ENCODE measurements at regions not wholly inside any gene's neighbourhood (a gene's known extent, or its start where the extent isn't known, plus 50 kb on each side); places are given as distances from the start of the nearest gene placed in this dataset.

DNA sequence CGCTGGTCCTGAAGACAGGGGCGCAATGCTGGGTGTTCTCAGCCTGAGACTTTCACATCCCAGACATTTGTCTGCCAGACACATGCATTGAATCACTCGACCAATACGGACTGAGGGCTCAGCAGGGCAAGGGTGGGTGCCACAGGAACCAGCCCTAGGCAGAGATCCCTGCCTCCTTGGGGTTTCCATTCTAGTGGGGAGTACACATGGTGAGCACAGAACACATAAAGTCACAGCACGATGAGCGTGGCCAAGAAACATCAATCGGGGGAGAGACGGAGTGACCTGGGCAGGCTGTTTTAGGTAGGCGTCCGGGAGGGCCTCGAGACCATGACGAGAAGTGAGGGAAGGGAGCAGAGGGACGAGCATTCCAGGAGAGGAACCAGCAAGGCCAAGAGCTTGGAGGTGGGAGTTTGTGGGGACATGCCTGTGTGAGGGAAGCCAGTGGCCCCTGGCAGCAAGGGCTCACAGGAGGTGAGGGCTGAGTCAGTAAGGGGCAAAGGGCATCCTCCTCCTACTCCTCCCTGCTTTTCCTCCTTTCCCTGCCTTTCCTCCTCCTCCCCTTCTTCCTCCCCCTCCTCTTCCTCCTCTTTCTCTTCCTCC lies 126.3 kb upstream of the PEG3 start:
- no peaks in the 10 kb centered on the region for H3K36me3 ChIP-seq
- peaks cover 2% of the 10 kb centered on the region for H3K27me3 Mint-ChIP-seq (ENCODE audit: insufficient read depth, low read depth)
- no peak overlapping the region for H3K27ac ChIP-seq
- H3K4me1 ChIP-seq = no peaks in the 10 kb centered on the region
- H3K4me2 ChIP-seq = no peak overlapping the region
- no peak overlapping the region for H3K4me3 Mint-ChIP-seq
- no peak overlapping the region for H3K27ac Mint-ChIP-seq
- H3K9me3 ChIP-seq (ENCODE audit: low read depth) = peaks cover 10% of the 10 kb centered on the region
- no peaks in the 10 kb centered on the region for H3F3A ChIP-seq (ENCODE audit: low read depth)
- no peaks in the 10 kb centered on the region for H3K79me2 ChIP-seq (ENCODE audit: low read depth)
- H3K36me3 Mint-ChIP-seq = peaks cover 2% of the 10 kb centered on the region
- no peaks in the 10 kb centered on the region for H3K4me1 Mint-ChIP-seq
- no peak overlapping the region for H2AFZ ChIP-seq (replicated peaks)
- H3K27me3 ChIP-seq = no peaks in the 10 kb centered on the region
- H4K20me1 ChIP-seq (ENCODE audit: low read depth) = no peaks in the 10 kb centered on the region
- no peak overlapping the region for H3K4me3 ChIP-seq
- peaks cover 69% of the 10 kb centered on the region for H3K9me3 Mint-ChIP-seq
- no peak overlapping the region for H3K9ac ChIP-seq
- no peak for DNase-seq (ENCODE audit: low spot score)
- no peak for TF ChIP-seq EZH2 (IDR thresholded peaks at IDR 0.05)
- TF ChIP-seq EZH2phosphoT487 (IDR thresholded peaks at IDR 0.05) = no peak
- no peak for TF ChIP-seq CTCF (IDR thresholded peaks at IDR 0.05)

- no peak for DNase-seq (ENCODE audit: low spot score)
- Mint-ChIP-seq H3K9me3 (peaks cover 64% of the 10 kb centered on the region), H3K4me1 (no peaks in the 10 kb centered on the region), H3K27me3 (ENCODE audit: insufficient read depth, low read depth) (no peaks in the 10 kb centered on the region), H3K36me3 (peaks cover 2% of the 10 kb centered on the region), H3K27ac (no peak overlapping the region), H3K4me3 (no peak overlapping the region)
- Histone ChIP-seq H3K79me2 (ENCODE audit: low read depth) (no peaks in the 10 kb centered on the region), H3K9ac (no peak overlapping the region), H3K36me3 (no peaks in the 10 kb centered on the region), H3K4me2 (no peak overlapping the region), H2AFZ (replicated peaks) (no peak overlapping the region), H4K20me1 (ENCODE audit: low read depth) (no peaks in the 10 kb centered on the region), H3K9me3 (ENCODE audit: low read depth) (peaks cover 10% of the 10 kb centered on the region), H3K27me3 (no peaks in the 10 kb centered on the region), H3F3A (ENCODE audit: low read depth) (no peaks in the 10 kb centered on the region), H3K27ac (no peak overlapping the region), H3K4me1 (no peaks in the 10 kb centered on the region), H3K4me3 (no peak overlapping the region)
- TF ChIP-seq EZH2phosphoT487 (IDR thresholded peaks at IDR 0.05) (no peak), CTCF (IDR thresholded peaks at IDR 0.05) (no peak), EZH2 (IDR thresholded peaks at IDR 0.05) (no peak)
Observed at GRCh38 chr19:56969156-56969555, 128.6 kb upstream of the PEG3 start.

GRCh38 chr19:56969759-56970178 lies 129.2 kb upstream of the PEG3 start:
- Histone ChIP-seq H2AFZ (replicated peaks) (no peak overlapping the region), H3K27me3 (no peaks in the 10 kb centered on the region), H3K27ac (no peak overlapping the region), H3K4me2 (no peak overlapping the region), H3K9me3 (ENCODE audit: low read depth) (peaks cover 10% of the 10 kb centered on the region), H3K4me3 (no peak overlapping the region), H3F3A (ENCODE audit: low read depth) (no peaks in the 10 kb centered on the region), H3K36me3 (no peaks in the 10 kb centered on the region), H4K20me1 (ENCODE audit: low read depth) (no peaks in the 10 kb centered on the region), H3K4me1 (no peaks in the 10 kb centered on the region), H3K9ac (no peak overlapping the region), H3K79me2 (ENCODE audit: low read depth) (no peaks in the 10 kb centered on the region)
- DNase-seq (ENCODE audit: low spot score) = no peak
- H3K27ac Mint-ChIP-seq = no peak overlapping the region
- peaks cover 64% of the 10 kb centered on the region for H3K9me3 Mint-ChIP-seq
- TF ChIP-seq EZH2phosphoT487 (IDR thresholded peaks at IDR 0.05) (no peak), EZH2 (IDR thresholded peaks at IDR 0.05) (no peak), CTCF (IDR thresholded peaks at IDR 0.05) (no peak)
- peaks cover 2% of the 10 kb centered on the region for H3K36me3 Mint-ChIP-seq
- no peaks in the 10 kb centered on the region for H3K4me1 Mint-ChIP-seq
- no peaks in the 10 kb centered on the region for H3K27me3 Mint-ChIP-seq (ENCODE audit: insufficient read depth, low read depth)
- no peak overlapping the region for H3K4me3 Mint-ChIP-seq
